NCI-H1417 treated with DMSO at 0.1 percent for 48 hours (cell line): ENCODE measurements at regions not wholly inside any gene's neighbourhood (a gene's known extent, or its start where the extent isn't known, plus 50 kb on each side); places are given as distances from the start of the nearest gene placed in this dataset.

Experiments
- DNase-seq: peaks from one replicate; lab custom pipeline; 2025; lab: John Stamatoyannopoulos, UW

GRCh38 chr18:59057969-59058368, 81.7 kb upstream of the SEC11C start:
- no peak for DNase-seq

- DNase-seq = no peak
These were observed 80.5 kb upstream of the SEC11C start for GRCh38 chr18:59059140-59059539.

GRCh38 chr18:59060551-59060950, 79.1 kb upstream of the SEC11C start:
- DNase-seq = no peak

GRCh38 chr18:59061914-59062642, 77.6 kb upstream of the SEC11C start:
- no peak for DNase-seq

GRCh38 chr18:59062643-59063006, 77.1 kb upstream of the SEC11C start:
- no peak for DNase-seq

GRCh38 chr18:59063300-59063906, 76.3 kb upstream of the SEC11C start:
- DNase-seq = no peak

- no peak for DNase-seq
These were observed 75.8 kb upstream of the SEC11C start for GRCh38 chr18:59063912-59064311.

GRCh38 chr18:59065684-59066083, 74.0 kb upstream of the SEC11C start:
- peak; percentile 67 for DNase-seq

GRCh38 chr18:59067873-59068272, 71.8 kb upstream of the SEC11C start:
- no peak for DNase-seq

GRCh38 chr18:59068276-59069071, 71.2 kb upstream of the SEC11C start:
- DNase-seq = no peak

- DNase-seq = no peak
These were observed 69.3 kb upstream of the SEC11C start for GRCh38 chr18:59070181-59070912.

- no peak for DNase-seq
These were observed 66.8 kb upstream of the SEC11C start for GRCh38 chr18:59072727-59073421.

GRCh38 chr18:59075923-59076322, 63.8 kb upstream of the SEC11C start:
- no peak for DNase-seq

- no peak for DNase-seq
These were observed 60.4 kb upstream of the SEC11C start for GRCh38 chr18:59079264-59079663.

- peak; percentile 54 for DNase-seq
These were observed 59.8 kb upstream of the SEC11C start for GRCh38 chr18:59079687-59080501.

GRCh38 chr18:59083136-59083818, 56.4 kb upstream of the SEC11C start:
- DNase-seq = no peak

GRCh38 chr18:59085126-59085794, 54.4 kb upstream of the SEC11C start:
- no peak for DNase-seq

- no peak for DNase-seq
These were observed 53.9 kb upstream of the SEC11C start for GRCh38 chr18:59085797-59086196.

GRCh38 chr18:59086522-59086921, 53.2 kb upstream of the SEC11C start:
- DNase-seq = no peak

- DNase-seq = no peak
These were observed 52.3 kb upstream of the SEC11C start for GRCh38 chr18:59087391-59087790.
